HG02884 (cell line): ENCODE measurements at regions not wholly inside any gene's neighbourhood (a gene's known extent, or its start where the extent isn't known, plus 50 kb on each side); places are given as distances from the start of the nearest gene placed in this dataset.

Experiments
- ATAC-seq: cut with Tn5 transposase; IDR thresholded peaks from one replicate; pipeline ENCODE4 v1.9.1; 2021; ENCODE audit warnings: mild to moderate bottlenecking, moderate library complexity; ENCODE audit not compliant: unreplicated experiment

- ATAC-seq, result no peak
Measured at GRCh38 chr10:43944381-43945093, 295.9 kb upstream of the ZNF32 start.

GRCh38 chr10:43943818-43944360 is 295.2 kb upstream of the ZNF32 start:
- ATAC-seq, result no peak

- ATAC-seq, result no peak
Measured at GRCh38 chr10:43943119-43943817, 294.6 kb upstream of the ZNF32 start.

- no peak for ATAC-seq
Measured at GRCh38 chr10:43942096-43942850, 293.6 kb upstream of the ZNF32 start.

- ATAC-seq, result no peak
Measured at GRCh38 chr10:43940898-43941837, 292.5 kb upstream of the ZNF32 start.

- peak; percentile 47 for ATAC-seq
Measured at GRCh38 chr10:43939939-43940820, 291.5 kb upstream of the ZNF32 start.

GRCh38 chr10:43939389-43939938 is 290.8 kb upstream of the ZNF32 start:
- ATAC-seq, result peak; percentile 27

- no peak for ATAC-seq
Measured at GRCh38 chr10:43938810-43939209, 290.1 kb upstream of the ZNF32 start.

- ATAC-seq, result no peak
Measured at GRCh38 chr10:43931308-43931930, 282.7 kb upstream of the ZNF32 start.

GRCh38 chr10:43930777-43931176 is 282.1 kb upstream of the ZNF32 start:
- no peak for ATAC-seq

GRCh38 chr10:43930243-43930642 is 281.6 kb upstream of the ZNF32 start:
- ATAC-seq, result no peak

GRCh38 chr10:43929122-43929521 is 280.4 kb upstream of the ZNF32 start:
- ATAC-seq, result no peak

GRCh38 chr10:43928425-43928968 is 279.8 kb upstream of the ZNF32 start:
- no peak for ATAC-seq

- ATAC-seq, result no peak
Measured at GRCh38 chr10:43926875-43927406, 278.3 kb upstream of the ZNF32 start.

- ATAC-seq, result no peak
Measured at GRCh38 chr10:43926371-43926770, 277.7 kb upstream of the ZNF32 start.

- no peak for ATAC-seq
Measured at GRCh38 chr10:43925793-43926192, 277.1 kb upstream of the ZNF32 start.

GRCh38 chr10:43923328-43923727 is 274.6 kb upstream of the ZNF32 start:
- ATAC-seq, result no peak
